ENCODE measurements at regions not wholly inside any gene's neighbourhood (a gene's known extent, or its start where the extent isn't known, plus 50 kb on each side); places are given as distances from the start of the nearest gene placed in this dataset.

GRCh38 chr1:11399250-11399649 lies 79.7 kb upstream of the DISP3 start:
- Mint-ChIP-seq H3K36me3 (ENCODE audit: low read depth, unreplicated experiment) (no peaks in the 10 kb centered on the region), H3K4me3 (ENCODE audit: unreplicated experiment) (no peak overlapping the region), H3K27ac (ENCODE audit: unreplicated experiment) (no peak overlapping the region), H3K27me3 (ENCODE audit: unreplicated experiment) (peaks cover 4% of the 10 kb centered on the region), H3K9me3 (ENCODE audit: unreplicated experiment) (no peaks in the 10 kb centered on the region), H3K4me1 (ENCODE audit: unreplicated experiment) (no peaks in the 10 kb centered on the region)
- no peak for TF ChIP-seq CTCF (IDR thresholded peaks at IDR 0.05; ENCODE audit: unreplicated experiment)
- DNase-seq (ENCODE audit: low spot score) = no peak

DNA sequence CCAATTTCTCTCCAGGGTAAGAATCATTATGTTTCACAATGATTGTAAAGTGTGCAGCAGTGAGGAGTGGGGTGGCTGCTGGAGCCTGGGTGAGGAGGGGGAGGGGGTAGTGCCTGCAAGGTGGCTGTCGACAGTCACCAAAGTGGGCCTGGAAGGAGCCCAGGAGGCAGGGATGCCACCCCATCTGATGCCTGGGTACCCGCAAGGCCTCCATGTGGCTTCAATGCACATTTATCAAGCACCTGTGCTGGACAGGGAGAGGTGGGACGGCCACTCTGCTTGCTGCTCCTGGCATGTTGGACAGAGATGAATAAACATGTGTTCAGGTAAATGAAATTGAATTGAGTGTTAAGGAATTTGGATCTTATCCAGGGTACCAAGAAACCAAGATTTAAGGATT lies 78.8 kb upstream of the DISP3 start:
- DNase-seq (ENCODE audit: low spot score) = no peak
- no peaks in the 10 kb centered on the region for H3K9me3 Mint-ChIP-seq (ENCODE audit: unreplicated experiment)
- H3K27me3 Mint-ChIP-seq (ENCODE audit: unreplicated experiment) = peaks cover 2% of the 10 kb centered on the region
- no peak overlapping the region for H3K4me3 Mint-ChIP-seq (ENCODE audit: unreplicated experiment)
- no peak overlapping the region for H3K27ac Mint-ChIP-seq (ENCODE audit: unreplicated experiment)
- H3K4me1 Mint-ChIP-seq (ENCODE audit: unreplicated experiment) = no peaks in the 10 kb centered on the region
- no peak for TF ChIP-seq CTCF (IDR thresholded peaks at IDR 0.05; ENCODE audit: unreplicated experiment)
- H3K36me3 Mint-ChIP-seq (ENCODE audit: low read depth, unreplicated experiment) = no peaks in the 10 kb centered on the region

GRCh38 chr1:11400567-11400966 lies 78.4 kb upstream of the DISP3 start:
- no peak overlapping the region for H3K27ac Mint-ChIP-seq (ENCODE audit: unreplicated experiment)
- no peak for DNase-seq (ENCODE audit: low spot score)
- TF ChIP-seq CTCF (IDR thresholded peaks at IDR 0.05; ENCODE audit: unreplicated experiment) = no peak
- peaks cover 2% of the 10 kb centered on the region for H3K27me3 Mint-ChIP-seq (ENCODE audit: unreplicated experiment)
- no peak overlapping the region for H3K4me3 Mint-ChIP-seq (ENCODE audit: unreplicated experiment)
- no peaks in the 10 kb centered on the region for H3K9me3 Mint-ChIP-seq (ENCODE audit: unreplicated experiment)
- H3K4me1 Mint-ChIP-seq (ENCODE audit: unreplicated experiment) = no peaks in the 10 kb centered on the region
- H3K36me3 Mint-ChIP-seq (ENCODE audit: low read depth, unreplicated experiment) = no peaks in the 10 kb centered on the region

GRCh38 chr1:11406845-11407244 lies 72.1 kb upstream of the DISP3 start:
- no peak for TF ChIP-seq CTCF (IDR thresholded peaks at IDR 0.05; ENCODE audit: unreplicated experiment)
- no peaks in the 10 kb centered on the region for H3K27me3 Mint-ChIP-seq (ENCODE audit: unreplicated experiment)
- H3K36me3 Mint-ChIP-seq (ENCODE audit: low read depth, unreplicated experiment) = no peaks in the 10 kb centered on the region
- no peaks in the 10 kb centered on the region for H3K4me1 Mint-ChIP-seq (ENCODE audit: unreplicated experiment)
- H3K27ac Mint-ChIP-seq (ENCODE audit: unreplicated experiment) = no peak overlapping the region
- no peak overlapping the region for H3K4me3 Mint-ChIP-seq (ENCODE audit: unreplicated experiment)
- no peaks in the 10 kb centered on the region for H3K9me3 Mint-ChIP-seq (ENCODE audit: unreplicated experiment)
- no peak for DNase-seq (ENCODE audit: low spot score)

DNA sequence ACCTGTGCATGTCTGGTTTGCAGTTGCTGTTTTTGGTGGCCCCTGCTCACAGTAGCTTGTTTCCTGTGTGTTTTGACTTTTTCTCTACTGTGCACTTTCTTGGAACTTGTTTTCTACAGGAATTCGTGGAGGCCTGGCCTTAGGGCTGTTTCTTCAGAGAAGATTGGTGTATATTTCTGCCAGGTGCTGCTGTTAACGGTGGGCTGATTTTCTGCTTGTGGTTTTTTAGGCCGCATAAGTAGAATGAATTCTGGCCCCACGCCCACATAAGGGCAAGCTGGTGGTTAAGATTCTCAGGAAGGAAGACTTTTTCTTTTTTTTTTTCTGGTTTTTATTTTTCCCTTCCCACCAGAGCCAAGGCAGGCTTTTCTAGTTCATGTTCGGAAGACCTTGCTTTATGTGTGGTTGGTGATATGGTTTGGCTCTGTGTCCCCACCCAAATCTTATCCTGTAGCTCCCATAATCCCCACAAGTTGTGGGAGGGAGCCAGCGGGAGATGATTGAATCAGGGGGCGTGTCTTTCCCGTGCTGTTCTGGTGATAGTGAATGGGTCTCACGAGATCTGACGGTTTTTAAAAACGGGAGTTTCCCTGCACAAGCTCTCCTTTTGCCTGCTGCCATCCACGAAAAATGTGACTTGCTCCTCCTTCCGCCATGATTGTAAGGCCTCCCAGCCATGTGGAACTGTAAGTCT lies 71.5 kb upstream of the DISP3 start:
- TF ChIP-seq CTCF (IDR thresholded peaks at IDR 0.05; ENCODE audit: unreplicated experiment) = no peak
- DNase-seq (ENCODE audit: low spot score) = no peak
- H3K36me3 Mint-ChIP-seq (ENCODE audit: low read depth, unreplicated experiment) = no peaks in the 10 kb centered on the region
- no peaks in the 10 kb centered on the region for H3K9me3 Mint-ChIP-seq (ENCODE audit: unreplicated experiment)
- no peak overlapping the region for H3K4me3 Mint-ChIP-seq (ENCODE audit: unreplicated experiment)
- no peak overlapping the region for H3K27ac Mint-ChIP-seq (ENCODE audit: unreplicated experiment)
- peaks cover 6% of the 10 kb centered on the region for H3K4me1 Mint-ChIP-seq (ENCODE audit: unreplicated experiment)
- no peaks in the 10 kb centered on the region for H3K27me3 Mint-ChIP-seq (ENCODE audit: unreplicated experiment)
